HEK293 (cell line): ENCODE measurements at regions not wholly inside any gene's neighbourhood (a gene's known extent, or its start where the extent isn't known, plus 50 kb on each side); places are given as distances from the start of the nearest gene placed in this dataset.

ENCODE experiments used
- ZBTB1 ChIP-seq: fragments of 450-650 bp; formaldehyde crosslinking; IDR thresholded peaks from 2 replicates; pipeline ENCODE4 v1.5.1; 2016; ENCODE audit warnings: missing biosample characterization, missing genetic modification characterization
- TF ChIP-seq, protein P1 (sequence below): fragments of 450-650 bp; IDR thresholded peaks from 2 replicates; pipeline ENCODE4 v1.5.1; 2018; ENCODE audit warnings: missing biosample characterization, missing genetic modification characterization

GRCh38 chr5:10904862-10905432, 143.9 kb upstream of the DAP start:
- TF ChIP-seq ZBTB1 (tag by site-specific recombination): no peak
- TF ChIP-seq, protein P1, sequence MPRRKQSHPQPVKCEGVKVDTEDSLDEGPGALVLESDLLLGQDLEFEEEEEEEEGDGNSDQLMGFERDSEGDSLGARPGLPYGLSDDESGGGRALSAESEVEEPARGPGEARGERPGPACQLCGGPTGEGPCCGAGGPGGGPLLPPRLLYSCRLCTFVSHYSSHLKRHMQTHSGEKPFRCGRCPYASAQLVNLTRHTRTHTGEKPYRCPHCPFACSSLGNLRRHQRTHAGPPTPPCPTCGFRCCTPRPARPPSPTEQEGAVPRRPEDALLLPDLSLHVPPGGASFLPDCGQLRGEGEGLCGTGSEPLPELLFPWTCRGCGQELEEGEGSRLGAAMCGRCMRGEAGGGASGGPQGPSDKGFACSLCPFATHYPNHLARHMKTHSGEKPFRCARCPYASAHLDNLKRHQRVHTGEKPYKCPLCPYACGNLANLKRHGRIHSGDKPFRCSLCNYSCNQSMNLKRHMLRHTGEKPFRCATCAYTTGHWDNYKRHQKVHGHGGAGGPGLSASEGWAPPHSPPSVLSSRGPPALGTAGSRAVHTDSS (tag by site-specific recombination): no peak
